ENCODE measurements at regions not wholly inside any gene's neighbourhood (a gene's known extent, or its start where the extent isn't known, plus 50 kb on each side); places are given as distances from the start of the nearest gene placed in this dataset.

GRCh38 chr6:15926256-15926655 is 202.6 kb upstream of the MYLIP start:
- 32% methylated on average over 3 of the region's 3 CpGs for WGBS (ENCODE audit: low lambda C conversion rate)
- POLR2A ChIA-PET: no interaction called here

GRCh38 chr6:15924893-15925292 is 204.0 kb upstream of the MYLIP start:
- no peaks in the 10 kb centered on the region for H3K79me2 ChIP-seq (ENCODE audit: insufficient read depth)
- DNase-seq: no peak
- H3K4me2 ChIP-seq: no peak overlapping the region
- no peaks in the 10 kb centered on the region for H3K36me3 ChIP-seq (replicated peaks in 1 of 2; ENCODE audit: control insufficient read depth in 1 of 2, insufficient read depth in 2 of 2, low read length in 1 of 2)
- H2AFZ ChIP-seq (ENCODE audit: low read depth): no peak overlapping the region
- no peaks in the 10 kb centered on the region for H3K27me3 ChIP-seq (ENCODE audit: insufficient read depth)
- CTCF ChIA-PET: no interaction called here
- TF ChIP-seq REST (IDR thresholded peaks at IDR 0.05; ENCODE audit: low read depth, low read length) (no peak), IRF3 (IDR thresholded peaks at IDR 0.05; ENCODE audit: low read depth, low read length) (no peak), CHD2 (IDR thresholded peaks at IDR 0.05; ENCODE audit: low read length, partially characterized antibody) (no peak), RFX5 (IDR thresholded peaks at IDR 0.05; ENCODE audit: low read length) (no peak), CTCF (IDR thresholded peaks at IDR 0.05) (no peak), USF2 (IDR thresholded peaks at IDR 0.05; ENCODE audit: borderline replicate concordance, low read depth, low read length) (no peak), RAD21 (IDR thresholded peaks at IDR 0.05; ENCODE audit: low read length) (no peak), ELF1 (IDR thresholded peaks at IDR 0.05) (no peak), FOSL2 (IDR thresholded peaks at IDR 0.05; ENCODE audit: borderline replicate concordance, low read depth) (no peak)
- no peak overlapping the region for H3K9ac ChIP-seq
- H4K20me1 ChIP-seq (ENCODE audit: insufficient read depth): no peaks in the 10 kb centered on the region
- no peaks in the 10 kb centered on the region for H3K9me2 ChIP-seq
- POLR2A ChIA-PET: no interaction called here
- no peak overlapping the region for H3K4me3 ChIP-seq (ENCODE audit: low read depth in 2 of 2, low read length in 1 of 2)
- no peak overlapping the region for H3K27ac ChIP-seq (ENCODE audit: low read depth in 2 of 2, low read length in 1 of 2)
- no peaks in the 10 kb centered on the region for H3K9me3 ChIP-seq
- H3K4me1 ChIP-seq (ENCODE audit: control insufficient read depth in 1 of 2, insufficient read depth in 2 of 2, low read depth in 1 of 2, low read length in 1 of 2): peaks cover 0 to 5% of the 10 kb centered on the region in 2 experiments; a peak in 1 of 4 replicates
- H3F3A ChIP-seq (replicated peaks; ENCODE audit: insufficient read depth): no peaks in the 10 kb centered on the region

More at GRCh38 chr6:15926256-15926655, 202.6 kb upstream of the MYLIP start:
- no peaks in the 10 kb centered on the region for H3K79me2 ChIP-seq (ENCODE audit: insufficient read depth)
- DNase-seq: no peak
- no peak for TF ChIP-seq TEAD4 (IDR thresholded peaks at IDR 0.05; ENCODE audit: borderline replicate concordance, insufficient read depth)
- TF ChIP-seq NFIC (IDR thresholded peaks at IDR 0.05; ENCODE audit: borderline replicate concordance): no peak
- no peak for TF ChIP-seq NRF1 (IDR thresholded peaks at IDR 0.05; ENCODE audit: low read depth, low read length)
- TF ChIP-seq MXI1 (IDR thresholded peaks at IDR 0.05; ENCODE audit: low read depth, low read length): no peak
- TF ChIP-seq SMC3 (IDR thresholded peaks at IDR 0.05; ENCODE audit: low read depth, low read length): no peak
- TF ChIP-seq IRF3 (IDR thresholded peaks at IDR 0.05; ENCODE audit: low read depth, low read length): no peak
- TF ChIP-seq TCF12 (IDR thresholded peaks at IDR 0.05): no peak
- no peak for TF ChIP-seq RCOR1 (IDR thresholded peaks at IDR 0.05; ENCODE audit: low read length)
- TF ChIP-seq RAD21 (IDR thresholded peaks at IDR 0.05; ENCODE audit: low read length): no peak
- no peak for TF ChIP-seq EZH2phosphoT487 (IDR thresholded peaks at IDR 0.05; ENCODE audit: borderline replicate concordance, low read depth)
- CTCF ChIA-PET: no interaction called here
- H3K4me1 ChIP-seq (ENCODE audit: control insufficient read depth in 1 of 2, insufficient read depth in 2 of 2, low read depth in 1 of 2, low read length in 1 of 2): peaks cover 0 to 5% of the 10 kb centered on the region in 2 experiments; a peak in 1 of 4 replicates
- H2AFZ ChIP-seq (ENCODE audit: low read depth): no peak overlapping the region
- no peaks in the 10 kb centered on the region for H3K9me3 ChIP-seq
- H3K4me3 ChIP-seq (ENCODE audit: low read depth in 2 of 2, low read length in 1 of 2): no peak overlapping the region
- no peak overlapping the region for H3K4me2 ChIP-seq
- no peaks in the 10 kb centered on the region for H3K9me2 ChIP-seq
- no peak overlapping the region for H3K9ac ChIP-seq
- H3K27me3 ChIP-seq (ENCODE audit: insufficient read depth): no peaks in the 10 kb centered on the region
- no peaks in the 10 kb centered on the region for H3K36me3 ChIP-seq (replicated peaks in 1 of 2; ENCODE audit: control insufficient read depth in 1 of 2, insufficient read depth in 2 of 2, low read length in 1 of 2)
- no peaks in the 10 kb centered on the region for H4K20me1 ChIP-seq (ENCODE audit: insufficient read depth)
- no peaks in the 10 kb centered on the region for H3F3A ChIP-seq (replicated peaks; ENCODE audit: insufficient read depth)
- no peak overlapping the region for H3K27ac ChIP-seq (ENCODE audit: low read depth in 2 of 2, low read length in 1 of 2)
